ENCODE measurements at regions not wholly inside any gene's neighbourhood (a gene's known extent, or its start where the extent isn't known, plus 50 kb on each side); places are given as distances from the start of the nearest gene placed in this dataset.

- H3K27me3 ChIP-seq (ENCODE audit: control insufficient read depth in 2 of 2, insufficient read depth in 2 of 2, low read length in 2 of 2), result no peaks in the 10 kb centered on the region
- WGBS (ENCODE audit: insufficient coverage, low coverage, missing lambda C conversion rate), result 0% methylated on average over 2 of the region's 2 CpGs
- intact Hi-C loops (cut with micrococcal nuclease), result no loop called here
- no peak overlapping the region for H2AFZ ChIP-seq (ENCODE audit: low read depth, low read length)
- no peaks in the 10 kb centered on the region for H3K9me1 ChIP-seq (ENCODE audit: control insufficient read depth, insufficient read depth, low read length)
- TF ChIP-seq BRF1 (IDR thresholded peaks at IDR 0.05; ENCODE audit: borderline replicate concordance, extremely low read depth, insufficient read length) (no peak), ID3 (CRISPR knock-in tag; IDR thresholded peaks at IDR 0.05) (no peak), ID3 (tag; IDR thresholded peaks at IDR 0.05) (no peak), ZNF76 (CRISPR knock-in tag; IDR thresholded peaks at IDR 0.05; ENCODE audit: borderline replicate concordance) (no peak)
- no peaks in the 10 kb centered on the region for H3K79me2 ChIP-seq (ENCODE audit: control insufficient read depth, insufficient read depth, low read length)
- DNase-seq (ENCODE audit: extremely low read depth in 1 of 4, low spot score in 3 of 4), result no peak
- H3K4me3 ChIP-seq, result no peak overlapping the region
- in situ Hi-C loops (cut with MboI), result no loop called here
- POLR2A ChIA-PET, result no interaction called here
- H3K36me3 ChIP-seq (ENCODE audit: control insufficient read depth, insufficient read depth, low read length), result no peaks in the 10 kb centered on the region
- no peaks in the 10 kb centered on the region for H3K4me1 ChIP-seq (replicated peaks in 1 of 2; ENCODE audit: control insufficient read depth in 2 of 2, insufficient read depth in 2 of 2, low read length in 2 of 2)
- no peaks in the 10 kb centered on the region for H3K9me3 ChIP-seq (replicated peaks; ENCODE audit: control insufficient read depth, insufficient read depth, low read depth, low read length)
- no peaks in the 10 kb centered on the region for H4K20me1 ChIP-seq (replicated peaks; ENCODE audit: control insufficient read depth, insufficient read depth, low read length)
- FAIRE-seq, result no peak
- no peak for ATAC-seq
- no peak overlapping the region for H3K27ac ChIP-seq (ENCODE audit: extremely low read depth, low read depth, low read length)
- H3K9ac ChIP-seq (ENCODE audit: insufficient read depth in 1 of 2, low read depth in 2 of 2, low read length in 2 of 2), result no peak overlapping the region
- CTCF ChIA-PET (ENCODE audit: low intra/inter-chr PET ratio), result no interaction called here
- H3K4me2 ChIP-seq (ENCODE audit: insufficient read depth, low read length), result no peak overlapping the region
- no TSS peak for BruUV-seq (replicated peaks)
These were observed 231.9 kb downstream of the COG6 start for GRCh38 chr13:39887387-39887786.

- intact Hi-C loops (cut with micrococcal nuclease), result no loop called here
- no TSS peak for BruUV-seq (replicated peaks)
- WGBS (ENCODE audit: insufficient coverage, low coverage, missing lambda C conversion rate), result 0% methylated on average over 3 of the region's 4 CpGs
These were observed 233.7 kb downstream of the COG6 start for GRCh38 chr13:39888865-39889810.

More at GRCh38 chr13:39888865-39889810, 233.7 kb downstream of the COG6 start:
- no peak overlapping the region for H3K4me2 ChIP-seq (ENCODE audit: insufficient read depth, low read length)
- in situ Hi-C loops (cut with MboI), result no loop called here
- TF ChIP-seq TEAD4 (IDR thresholded peaks at IDR 0.05; ENCODE audit: low read length) (no peak), TEAD4 (CRISPR knock-in tag; IDR thresholded peaks at IDR 0.05; ENCODE audit: borderline replicate concordance) (no peak), SPI1 (IDR thresholded peaks at IDR 0.05; ENCODE audit: borderline replicate concordance, low read depth, low read length) (no peak), CBFA2T3 (IDR thresholded peaks at IDR 0.05) (no peak), STAG1 (CRISPR knock-in tag; IDR thresholded peaks at IDR 0.05; ENCODE audit: borderline replicate concordance) (no peak), MAFK (IDR thresholded peaks at IDR 0.05; ENCODE audit: low read length) (no peak), ARID2 (IDR thresholded peaks at IDR 0.05) (no peak), GATAD2A (IDR thresholded peaks at IDR 0.05) (no peak)
- H3K27me3 ChIP-seq (ENCODE audit: control insufficient read depth in 2 of 2, insufficient read depth in 2 of 2, low read length in 2 of 2), result no peaks in the 10 kb centered on the region
- DNase-seq (ENCODE audit: extremely low read depth in 1 of 4, low spot score in 3 of 4) (no peak), ATAC-seq (no peak), FAIRE-seq (no peak)
- no peaks in the 10 kb centered on the region for H3K9me3 ChIP-seq (replicated peaks; ENCODE audit: control insufficient read depth, insufficient read depth, low read depth, low read length)
- CTCF ChIA-PET (ENCODE audit: low intra/inter-chr PET ratio), result no interaction called here
- no peaks in the 10 kb centered on the region for H3K9me1 ChIP-seq (ENCODE audit: control insufficient read depth, insufficient read depth, low read length)
- no peaks in the 10 kb centered on the region for H3K4me1 ChIP-seq (replicated peaks in 1 of 2; ENCODE audit: control insufficient read depth in 2 of 2, insufficient read depth in 2 of 2, low read length in 2 of 2)
- no peaks in the 10 kb centered on the region for H3K79me2 ChIP-seq (ENCODE audit: control insufficient read depth, insufficient read depth, low read length)
- H3K36me3 ChIP-seq (ENCODE audit: control insufficient read depth, insufficient read depth, low read length), result no peaks in the 10 kb centered on the region
- POLR2A ChIA-PET, result no interaction called here
- no peak overlapping the region for H3K9ac ChIP-seq (ENCODE audit: insufficient read depth in 1 of 2, low read depth in 2 of 2, low read length in 2 of 2)
- no peak overlapping the region for H3K27ac ChIP-seq (ENCODE audit: extremely low read depth, low read depth, low read length)
- H2AFZ ChIP-seq (ENCODE audit: low read depth, low read length), result no peak overlapping the region
- H4K20me1 ChIP-seq (replicated peaks; ENCODE audit: control insufficient read depth, insufficient read depth, low read length), result no peaks in the 10 kb centered on the region
- no peak overlapping the region for H3K4me3 ChIP-seq
